A673 (cell line): ENCODE measurements at regions not wholly inside any gene's neighbourhood (a gene's known extent, or its start where the extent isn't known, plus 50 kb on each side); places are given as distances from the start of the nearest gene placed in this dataset.

ENCODE experiments used
- BruUV-seq: library from RNA; stranded (reverse); fragments of 400-500 nt; replicated peaks from 2 replicates; lab custom pipeline; 2021; lab: Mats Ljungman, UMichigan
- CTCF ChIA-PET: fragments of 300-600 bp; sonication (Branson Sonifier 250); formaldehyde crosslinking; loops from one replicate; lab custom pipeline; 2022; ENCODE audit warnings: antibody characterized with exemption; lab: Charles Lee
- POLR2A ChIA-PET: fragments of 300-600 bp; sonication (Branson Sonifier 250); formaldehyde crosslinking; loops from one replicate; lab custom pipeline; 2022; ENCODE audit warnings: antibody characterized with exemption; ENCODE audit not compliant: low non-redundant PET; lab: Charles Lee
- DNase-seq: peaks from one replicate; pipeline ENCODE4 v3.0.0-alpha.2; 2015; ENCODE audit warnings: low spot score
- H3K27ac ChIP-seq: fragments of 200-600 bp; sonication (generic); 2 replicates; pipeline ENCODE4 v1.5.1; 2016; ENCODE audit warnings: mixed run types, low read depth, mild to moderate bottlenecking, mixed read lengths, antibody characterized with exemption, low read length; ENCODE audit not compliant: poor library complexity, severe bottlenecking
- H3K27me3 ChIP-seq: fragments of 200-600 bp; sonication (generic); replicated peaks from 2 replicates; pipeline ENCODE4 v1.6.1; 2017; ENCODE audit warnings: mixed run types, low read depth, mild to moderate bottlenecking, mixed read lengths, antibody characterized with exemption, low read length; ENCODE audit not compliant: insufficient read depth, poor library complexity
- H3K36me3 ChIP-seq: fragments of 200-600 bp; sonication (generic); 2 replicates; pipeline ENCODE4 v1.6.1; 2016; ENCODE audit warnings: mixed run types, mild to moderate bottlenecking, mixed read lengths, antibody characterized with exemption, low read length; ENCODE audit not compliant: insufficient read depth, poor library complexity, severe bottlenecking
- H3K4me1 ChIP-seq: fragments of 200-600 bp; sonication (generic); 2 replicates; pipeline ENCODE4 v1.6.1; 2017; ENCODE audit warnings: mixed run types, mild to moderate bottlenecking, mixed read lengths, antibody characterized with exemption, low read length; ENCODE audit not compliant: insufficient read depth, poor library complexity, severe bottlenecking
- H3K4me3 ChIP-seq: fragments of 200-600 bp; sonication (generic); 2 replicates; pipeline ENCODE4 v1.5.1; 2016; ENCODE audit warnings: low read depth, mixed run types, mild to moderate bottlenecking, mixed read lengths, low read length; ENCODE audit not compliant: poor library complexity, severe bottlenecking
- H3K9me3 ChIP-seq: fragments of 200-600 bp; sonication (generic); 2 replicates; pipeline ENCODE4 v1.6.1; 2016; ENCODE audit warnings: mixed run types, low read depth, mild to moderate bottlenecking, mixed read lengths, antibody characterized with exemption, low read length; ENCODE audit not compliant: poor library complexity, severe bottlenecking
- EZH2 ChIP-seq: fragments of 200-600 bp; sonication (generic); IDR thresholded peaks from 2 replicates; pipeline ENCODE4 v1.6.1; 2017; ENCODE audit warnings: borderline replicate concordance, low read depth, mild to moderate bottlenecking, mixed read lengths, antibody characterized with exemption, low read length; ENCODE audit not compliant: poor library complexity, severe bottlenecking
- intact Hi-C: fragments of 100-400 bp; cut with micrococcal nuclease; formaldehyde crosslinking; loops from one replicate; pipeline ENCODE4 v1.10.0; 2022; ENCODE audit not compliant: unreplicated experiment
- TF ChIP-seq, protein P1 (sequence below): fragments of 300-800, 200-600 bp; sonication (generic); conservative IDR thresholded peaks from 2 replicates; pipeline ENCODE4 v1.5.1; 2017; ENCODE audit warnings: low read depth, mild to moderate bottlenecking, antibody characterized with exemption, low read length, moderate library complexity, mixed read lengths

DNA sequence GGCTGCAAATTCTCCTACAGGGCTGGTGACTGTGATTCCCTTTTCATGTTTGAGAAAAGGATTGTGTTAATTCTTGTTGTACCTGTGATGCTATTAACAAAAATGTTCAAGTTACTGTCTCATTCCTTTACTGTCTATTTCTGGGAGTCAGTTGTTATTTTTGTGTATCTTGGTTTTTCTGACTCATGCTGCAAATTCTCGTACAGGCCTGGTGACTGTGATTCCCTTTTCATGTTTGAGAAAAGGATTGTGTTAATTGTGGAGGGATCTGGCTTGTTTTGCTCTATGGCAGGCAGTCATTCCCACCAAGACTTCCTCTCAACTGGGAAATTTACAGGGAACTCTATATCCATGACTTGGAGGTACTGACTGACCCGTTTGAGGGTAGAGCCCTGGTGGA lies 693.4 kb upstream of the INTU start:
- H3K9me3 ChIP-seq: no peaks in the 10 kb centered on the region
- H3K4me3 ChIP-seq: no peak overlapping the region
- no peaks in the 10 kb centered on the region for H3K4me1 ChIP-seq
- no peak overlapping the region for H3K27ac ChIP-seq
- TF ChIP-seq, protein P1, sequence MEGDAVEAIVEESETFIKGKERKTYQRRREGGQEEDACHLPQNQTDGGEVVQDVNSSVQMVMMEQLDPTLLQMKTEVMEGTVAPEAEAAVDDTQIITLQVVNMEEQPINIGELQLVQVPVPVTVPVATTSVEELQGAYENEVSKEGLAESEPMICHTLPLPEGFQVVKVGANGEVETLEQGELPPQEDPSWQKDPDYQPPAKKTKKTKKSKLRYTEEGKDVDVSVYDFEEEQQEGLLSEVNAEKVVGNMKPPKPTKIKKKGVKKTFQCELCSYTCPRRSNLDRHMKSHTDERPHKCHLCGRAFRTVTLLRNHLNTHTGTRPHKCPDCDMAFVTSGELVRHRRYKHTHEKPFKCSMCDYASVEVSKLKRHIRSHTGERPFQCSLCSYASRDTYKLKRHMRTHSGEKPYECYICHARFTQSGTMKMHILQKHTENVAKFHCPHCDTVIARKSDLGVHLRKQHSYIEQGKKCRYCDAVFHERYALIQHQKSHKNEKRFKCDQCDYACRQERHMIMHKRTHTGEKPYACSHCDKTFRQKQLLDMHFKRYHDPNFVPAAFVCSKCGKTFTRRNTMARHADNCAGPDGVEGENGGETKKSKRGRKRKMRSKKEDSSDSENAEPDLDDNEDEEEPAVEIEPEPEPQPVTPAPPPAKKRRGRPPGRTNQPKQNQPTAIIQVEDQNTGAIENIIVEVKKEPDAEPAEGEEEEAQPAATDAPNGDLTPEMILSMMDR: no peak
- TF ChIP-seq EZH2: no peak
- ChIA-PET POLR2A (no interaction called here), CTCF (no interaction called here)
- no peaks in the 10 kb centered on the region for H3K27me3 ChIP-seq
- no peak for DNase-seq
- BruUV-seq: no TSS peak
- intact Hi-C loops: no loop called here
- no peaks in the 10 kb centered on the region for H3K36me3 ChIP-seq

DNA sequence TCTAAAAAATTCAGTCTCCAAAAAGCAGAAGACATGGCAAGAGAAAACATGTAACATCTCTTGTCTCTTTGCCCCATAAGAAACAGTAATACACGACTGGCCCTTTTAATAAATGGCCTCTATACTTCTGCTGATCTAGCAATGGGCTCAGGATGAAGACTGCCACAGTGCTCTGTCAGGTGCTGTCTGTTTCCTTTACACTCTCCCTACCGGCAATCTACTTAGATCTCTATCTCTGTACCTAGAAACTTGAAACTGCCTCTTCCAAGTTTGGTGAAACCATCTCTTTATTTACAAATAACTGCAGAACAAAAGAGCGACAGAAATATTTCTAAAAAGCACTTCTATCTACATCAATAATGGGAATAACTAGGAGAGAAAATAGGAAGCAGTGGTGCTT lies 685.2 kb upstream of the INTU start:
- intact Hi-C loops: no loop called here

DNA sequence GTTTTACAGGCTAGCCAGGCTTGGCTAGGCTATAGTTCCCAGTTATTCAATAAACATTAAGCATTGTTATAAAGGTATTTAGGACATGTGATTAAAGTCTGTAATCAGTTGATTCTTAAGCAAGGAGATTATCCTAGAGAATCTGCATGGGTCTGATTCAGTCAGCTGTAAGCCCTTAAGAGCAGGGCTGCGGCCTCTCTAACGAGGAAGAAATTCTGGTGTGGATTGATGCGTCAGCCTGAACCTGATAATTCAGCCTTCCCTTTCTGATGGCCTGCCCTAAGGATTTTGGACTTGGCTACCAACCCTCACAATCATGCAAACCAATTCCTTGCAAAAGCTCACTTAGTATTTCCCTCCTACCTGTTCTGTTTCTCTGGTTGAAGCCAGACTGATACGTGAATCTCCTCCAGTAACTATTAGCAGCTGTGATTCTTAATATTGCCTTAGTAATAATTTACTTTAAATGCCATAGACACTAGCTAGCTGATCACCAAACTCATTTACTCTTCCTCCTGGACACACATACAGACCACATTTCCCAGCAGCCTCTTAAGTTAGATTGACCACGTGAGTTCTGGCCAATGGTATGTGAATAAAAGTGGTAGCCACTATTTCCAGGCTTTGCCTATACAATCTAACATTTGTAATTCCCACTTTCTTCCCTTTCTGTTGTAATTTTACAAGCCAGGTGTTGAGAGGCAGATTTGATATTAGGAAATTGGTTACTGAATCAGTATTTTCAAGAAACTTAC lies 678.0 kb upstream of the INTU start:
- TF ChIP-seq, protein P1: no peak
- TF ChIP-seq EZH2: no peak
- Histone ChIP-seq H3K4me3 (no peak overlapping the region), H3K9me3 (no peaks in the 10 kb centered on the region), H3K27ac (no peak overlapping the region), H3K27me3 (no peaks in the 10 kb centered on the region), H3K4me1 (peaks cover 20% of the 10 kb centered on the region), H3K36me3 (no peaks in the 10 kb centered on the region)
- DNase-seq: no peak
- ChIA-PET CTCF (no interaction called here), POLR2A (no interaction called here)
- BruUV-seq: no TSS peak
- intact Hi-C loops: loop anchor here (5.0 to 10.0 kb wide), 2 partner anchors 330 to 1637 kb away; no protein-coding TSS in a partner anchor

More for the DNA sequence above, 685.2 kb upstream of the INTU start:
- BruUV-seq: no TSS peak
- DNase-seq: no peak
- POLR2A ChIA-PET: no interaction called here
- CTCF ChIA-PET: no interaction called here
- no peaks in the 10 kb centered on the region for H3K9me3 ChIP-seq
- H3K4me1 ChIP-seq: no peaks in the 10 kb centered on the region
- no peak overlapping the region for H3K4me3 ChIP-seq
- no peak overlapping the region for H3K27ac ChIP-seq
- TF ChIP-seq, protein P1: no peak
- no peak for TF ChIP-seq EZH2
- no peaks in the 10 kb centered on the region for H3K27me3 ChIP-seq
- H3K36me3 ChIP-seq: no peaks in the 10 kb centered on the region
